ENCODE measurements at regions not wholly inside any gene's neighbourhood (a gene's known extent, or its start where the extent isn't known, plus 50 kb on each side); places are given as distances from the start of the nearest gene placed in this dataset.

DNA sequence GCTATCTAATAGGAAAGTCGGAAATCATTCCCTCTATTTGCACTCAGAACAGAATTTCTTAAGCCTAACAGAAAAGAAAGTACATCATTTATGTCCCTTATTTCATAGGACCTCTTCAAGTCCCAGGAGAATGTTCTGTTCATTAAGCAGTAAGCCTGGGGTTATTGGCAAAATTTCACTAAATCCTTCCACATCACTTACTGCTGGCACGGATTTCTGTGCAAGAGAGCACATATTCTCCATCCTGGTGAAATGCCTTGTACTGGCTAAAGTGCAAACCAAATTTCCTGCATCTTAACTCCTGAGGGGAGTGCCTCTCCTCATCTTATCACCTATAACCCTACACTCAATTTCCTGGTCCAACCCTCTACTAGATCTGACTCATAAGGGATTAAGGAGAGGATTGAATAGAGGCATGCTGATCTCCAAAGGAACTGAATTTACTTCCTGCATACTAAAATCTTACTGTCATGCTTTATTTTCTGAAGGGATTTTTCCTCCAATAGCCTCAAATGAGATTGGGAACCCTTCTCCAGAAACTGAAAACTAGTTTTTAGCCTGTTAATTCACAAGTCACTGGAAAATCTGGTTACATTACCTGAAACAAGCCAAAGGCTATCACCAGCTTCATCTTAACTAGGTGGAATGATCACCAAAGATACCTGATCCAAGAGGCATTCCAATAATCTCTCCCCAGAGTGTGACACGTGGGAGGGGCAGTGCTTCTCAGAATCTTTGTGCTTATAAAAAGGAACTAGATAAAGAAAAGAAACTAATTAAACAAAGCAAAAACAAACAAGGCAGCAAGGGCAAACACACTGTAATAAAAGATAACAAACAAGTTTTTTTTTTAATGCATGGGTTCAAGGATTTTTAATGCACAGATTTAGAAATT is 311.1 kb downstream of the NR4A2 start:
- DNase-seq (ENCODE audit: extremely low spot score) = no peak
- TF ChIP-seq, protein P1, sequence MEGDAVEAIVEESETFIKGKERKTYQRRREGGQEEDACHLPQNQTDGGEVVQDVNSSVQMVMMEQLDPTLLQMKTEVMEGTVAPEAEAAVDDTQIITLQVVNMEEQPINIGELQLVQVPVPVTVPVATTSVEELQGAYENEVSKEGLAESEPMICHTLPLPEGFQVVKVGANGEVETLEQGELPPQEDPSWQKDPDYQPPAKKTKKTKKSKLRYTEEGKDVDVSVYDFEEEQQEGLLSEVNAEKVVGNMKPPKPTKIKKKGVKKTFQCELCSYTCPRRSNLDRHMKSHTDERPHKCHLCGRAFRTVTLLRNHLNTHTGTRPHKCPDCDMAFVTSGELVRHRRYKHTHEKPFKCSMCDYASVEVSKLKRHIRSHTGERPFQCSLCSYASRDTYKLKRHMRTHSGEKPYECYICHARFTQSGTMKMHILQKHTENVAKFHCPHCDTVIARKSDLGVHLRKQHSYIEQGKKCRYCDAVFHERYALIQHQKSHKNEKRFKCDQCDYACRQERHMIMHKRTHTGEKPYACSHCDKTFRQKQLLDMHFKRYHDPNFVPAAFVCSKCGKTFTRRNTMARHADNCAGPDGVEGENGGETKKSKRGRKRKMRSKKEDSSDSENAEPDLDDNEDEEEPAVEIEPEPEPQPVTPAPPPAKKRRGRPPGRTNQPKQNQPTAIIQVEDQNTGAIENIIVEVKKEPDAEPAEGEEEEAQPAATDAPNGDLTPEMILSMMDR (IDR thresholded peaks at IDR 0.05; ENCODE audit: control extremely low read depth, extremely low read depth, low read depth, missing control alignments) = no peak
- CTCF ChIA-PET = no interaction called here
- POLR2A ChIA-PET = no interaction called here

DNA sequence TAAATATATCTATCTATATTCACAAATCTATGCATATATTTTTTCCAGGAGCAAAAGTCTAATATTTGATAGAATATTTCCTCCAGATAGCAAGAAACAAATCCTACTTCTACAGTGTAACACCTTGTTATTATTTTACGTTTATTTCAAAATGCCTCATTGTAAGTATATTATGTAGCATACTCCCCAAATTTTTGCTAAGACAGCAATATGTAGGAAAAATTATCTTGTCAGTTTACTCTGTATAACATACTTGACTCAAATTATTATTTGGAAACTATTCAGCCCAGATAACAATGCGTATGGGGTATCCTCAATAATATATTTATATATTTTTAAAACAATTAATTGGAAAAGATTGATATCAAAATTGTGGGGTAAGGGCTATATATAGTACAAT is 313.2 kb downstream of the NR4A2 start:
- CTCF ChIA-PET = no interaction called here
- no peak for DNase-seq (ENCODE audit: extremely low spot score)
- POLR2A ChIA-PET = no interaction called here
- TF ChIP-seq, protein P1 (IDR thresholded peaks at IDR 0.05; ENCODE audit: control extremely low read depth, extremely low read depth, low read depth, missing control alignments) = no peak

- CTCF ChIA-PET = interaction anchor here (1.1 kb wide), 1 partner anchor 10 kb away, joined by 3 read pairs; no protein-coding TSS in a partner anchor
- TF ChIP-seq, protein P1 (IDR thresholded peaks at IDR 0.05; ENCODE audit: control extremely low read depth, extremely low read depth, low read depth, missing control alignments) = no peak
- no peak for DNase-seq (ENCODE audit: extremely low spot score)
- POLR2A ChIA-PET = no interaction called here
Observed at GRCh38 chr2:156017341-156017885, 315.1 kb downstream of the NR4A2 start.

- CTCF ChIA-PET = no interaction called here
- TF ChIP-seq, protein P1 (IDR thresholded peaks at IDR 0.05; ENCODE audit: control extremely low read depth, extremely low read depth, low read depth, missing control alignments) = no peak
- POLR2A ChIA-PET = no interaction called here
- no peak for DNase-seq (ENCODE audit: extremely low spot score)
Observed at GRCh38 chr2:156009293-156009692, 323.2 kb downstream of the NR4A2 start.

DNA sequence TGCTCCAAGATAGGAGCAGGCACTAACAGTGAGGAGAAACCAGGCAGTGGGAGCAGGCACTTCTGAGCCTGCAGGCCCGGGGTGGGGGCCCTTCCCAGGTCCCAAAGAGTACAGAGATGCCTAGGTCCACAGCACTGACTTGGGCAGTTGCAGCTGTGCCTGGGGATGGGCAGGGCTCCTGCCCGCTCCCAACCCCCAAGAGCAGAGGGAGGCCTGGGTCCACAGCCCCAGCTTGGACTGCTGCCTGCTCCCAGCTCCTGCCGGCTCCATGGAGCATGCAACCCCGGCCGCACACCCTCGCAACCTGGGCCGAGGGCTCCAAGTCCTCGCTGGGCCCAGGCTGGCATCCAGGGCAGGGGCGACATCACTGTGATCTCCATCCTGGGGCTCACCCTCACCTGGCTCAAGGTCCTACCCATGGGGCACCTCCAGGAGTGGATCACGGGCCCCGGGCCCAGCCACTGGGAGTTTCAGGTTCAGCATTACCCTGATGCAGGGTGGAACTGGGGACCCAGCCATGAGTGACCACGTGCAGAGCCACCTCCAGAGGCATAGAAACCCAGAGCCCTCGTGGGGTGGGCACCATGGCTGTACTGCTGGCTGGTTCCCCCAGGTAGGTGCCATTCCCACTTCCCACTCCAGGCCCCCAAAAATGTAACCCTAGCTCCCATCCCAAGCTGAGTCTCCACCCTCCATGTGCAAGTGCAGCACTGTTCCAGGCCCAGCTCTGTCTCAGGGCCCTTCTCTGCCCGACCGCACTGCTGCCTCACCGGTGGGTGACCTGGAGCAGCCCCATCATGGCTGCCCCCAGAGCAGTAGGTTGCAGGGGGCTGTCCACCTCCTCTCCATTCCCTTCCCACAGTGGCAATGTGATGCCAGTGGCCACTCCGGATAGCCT is 325.6 kb downstream of the NR4A2 start:
- TF ChIP-seq, protein P1 (IDR thresholded peaks at IDR 0.05; ENCODE audit: control extremely low read depth, extremely low read depth, low read depth, missing control alignments) = no peak
- CTCF ChIA-PET = interaction anchor here (1.0 kb wide), 1 partner anchor 10 kb away, joined by 3 read pairs; no protein-coding TSS in a partner anchor
- no peak for DNase-seq (ENCODE audit: extremely low spot score)
- POLR2A ChIA-PET = no interaction called here
